ENCODE measurements at regions not wholly inside any gene's neighbourhood (a gene's known extent, or its start where the extent isn't known, plus 50 kb on each side); places are given as distances from the start of the nearest gene placed in this dataset.
"Not testable (repeated sequence)": the region's sequence is repeated elsewhere in the genome, so short reads cannot be mapped to it uniquely, and the experiment has no call there.

- DNase-seq (ENCODE audit: low read depth), result no peak
Measured at GRCh38 chr1:213324859-213325258, 273.8 kb downstream of the RPS6KC1 start.

GRCh38 chr1:213325482-213325881, 274.4 kb downstream of the RPS6KC1 start:
- no peak for DNase-seq (ENCODE audit: low read depth)

- no peak for DNase-seq (ENCODE audit: low read depth)
Measured at GRCh38 chr1:213326281-213327016, 275.4 kb downstream of the RPS6KC1 start.

GRCh38 chr1:213327017-213327667, 276.1 kb downstream of the RPS6KC1 start:
- DNase-seq (ENCODE audit: low read depth), result peak; percentile 45

- no peak for DNase-seq (ENCODE audit: low read depth)
Measured at GRCh38 chr1:213329406-213330008, 278.5 kb downstream of the RPS6KC1 start.

GRCh38 chr1:213330281-213330680, 279.2 kb downstream of the RPS6KC1 start:
- no peak for DNase-seq (ENCODE audit: low read depth)

- no peak for DNase-seq (ENCODE audit: low read depth)
Measured at GRCh38 chr1:213331631-213332175, 280.7 kb downstream of the RPS6KC1 start.

- DNase-seq (ENCODE audit: low read depth), result no peak
Measured at GRCh38 chr1:213332491-213332890, 281.4 kb downstream of the RPS6KC1 start.

GRCh38 chr1:213333121-213333520, 282.1 kb downstream of the RPS6KC1 start:
- no peak for DNase-seq (ENCODE audit: low read depth)

GRCh38 chr1:213335084-213335483, 284.0 kb downstream of the RPS6KC1 start:
- DNase-seq (ENCODE audit: low read depth), result no peak

- no peak for DNase-seq (ENCODE audit: low read depth)
Measured at GRCh38 chr1:213337025-213337678, 286.1 kb downstream of the RPS6KC1 start.

GRCh38 chr1:213340593-213340992, 289.6 kb downstream of the RPS6KC1 start:
- no peak for DNase-seq (ENCODE audit: low read depth)

- DNase-seq (ENCODE audit: low read depth), result no peak
Measured at GRCh38 chr1:213345621-213346020, 294.6 kb downstream of the RPS6KC1 start.

GRCh38 chr1:213357403-213357802, 306.4 kb downstream of the RPS6KC1 start:
- DNase-seq (ENCODE audit: low read depth), result no peak

GRCh38 chr1:213358368-213358767, 307.3 kb downstream of the RPS6KC1 start:
- not testable (repeated sequence) for DNase-seq (ENCODE audit: low read depth)

GRCh38 chr1:213362598-213362997, 311.6 kb downstream of the RPS6KC1 start:
- DNase-seq (ENCODE audit: low read depth), result no peak

- no peak for DNase-seq (ENCODE audit: low read depth)
Measured at GRCh38 chr1:213366141-213366831, 315.2 kb downstream of the RPS6KC1 start.

- no peak for DNase-seq (ENCODE audit: low read depth)
Measured at GRCh38 chr1:213369465-213369864, 318.4 kb downstream of the RPS6KC1 start.

- no peak for DNase-seq (ENCODE audit: low read depth)
Measured at GRCh38 chr1:213370523-213370922, 319.5 kb downstream of the RPS6KC1 start.

GRCh38 chr1:213371525-213371846, 320.4 kb downstream of the RPS6KC1 start:
- no peak for DNase-seq (ENCODE audit: low read depth)

- DNase-seq (ENCODE audit: low read depth), result no peak
Measured at GRCh38 chr1:213371847-213372619, 321.0 kb downstream of the RPS6KC1 start.

Measured in GM04503 (cell line).